Mucosa of descending colon (tissue), 3 donors: ENCODE measurements at regions not wholly inside any gene's neighbourhood (a gene's known extent, or its start where the extent isn't known, plus 50 kb on each side); places are given as distances from the start of the nearest gene placed in this dataset.

Experiments
- ATAC-seq: fragments of 200-7000 bp; cut with Tn5 transposase; one replicate; pipeline ENCODE4 v1.9.1; 2020; ENCODE audit warnings: mild to moderate bottlenecking, moderate library complexity
- DNase-seq, 3 donors: peaks; one replicate each; pipeline ENCODE4 v3.0.0-alpha.2; 2020
- H3K36me3 ChIP-seq: fragments of 200-600 bp; one replicate; pipeline ENCODE4 v1.8.0; 2021; ENCODE audit warnings: low read depth, mild to moderate bottlenecking
- H3K4me1 ChIP-seq: fragments of 200-600 bp; one replicate; pipeline ENCODE4 v1.8.0; 2021; ENCODE audit warnings: low read depth, mild to moderate bottlenecking
- H3K4me3 ChIP-seq: fragments of 200-600 bp; one replicate; pipeline ENCODE4 v1.8.0; 2021; ENCODE audit warnings: mild to moderate bottlenecking
- H3K9me3 ChIP-seq: fragments of 200-600 bp; one replicate; pipeline ENCODE4 v1.8.0; 2021; ENCODE audit warnings: mild to moderate bottlenecking
- CTCF ChIP-seq: fragments of 200-600 bp; IDR thresholded peaks from one replicate; pipeline ENCODE4 v1.8.0; 2022; ENCODE audit warnings: antibody characterized with exemption, mild to moderate bottlenecking
- intact Hi-C, 2 donors: fragments of 100-400 bp; cut with DNase I in 1 of 2; cut with micrococcal nuclease in 1 of 2; formaldehyde crosslinking; loops; one replicate each; pipeline versions ENCODE4 v1.11.0 to v1.11.1; 2022; cut with DNase I, micrococcal nuclease
- donor health status: DM: no; HTN: no; CAD: no; lungs with moderate emphysema.
- donor health status: DM: no; HTN: no; CAD: no.
- donor health status: DM: no; HTN: yes; CAD: no.

- Histone ChIP-seq H3K4me1 (no peaks in the 10 kb centered on the region), H3K36me3 (no peaks in the 10 kb centered on the region), H3K9me3 (no peaks in the 10 kb centered on the region), H3K4me3 (no peak overlapping the region)
- no peak for TF ChIP-seq CTCF
- DNase-seq (no peak), ATAC-seq (no peak)
- intact Hi-C loops = no loop called here
Observed at GRCh38 chr11:45052361-45052760, 94.1 kb upstream of the PRDM11 start.

GRCh38 chr11:45053736-45054446 lies 92.5 kb upstream of the PRDM11 start:
- Histone ChIP-seq H3K4me3 (no peak overlapping the region), H3K4me1 (no peaks in the 10 kb centered on the region), H3K9me3 (no peaks in the 10 kb centered on the region), H3K36me3 (no peaks in the 10 kb centered on the region)
- intact Hi-C loops = no loop called here
- no peak for TF ChIP-seq CTCF
- DNase-seq = no peak
- ATAC-seq = no peak

GRCh38 chr11:45054956-45055355 lies 91.5 kb upstream of the PRDM11 start:
- Histone ChIP-seq H3K4me1 (no peaks in the 10 kb centered on the region), H3K36me3 (no peaks in the 10 kb centered on the region), H3K9me3 (no peaks in the 10 kb centered on the region), H3K4me3 (no peak overlapping the region)
- intact Hi-C loops = no loop called here
- TF ChIP-seq CTCF = no peak
- DNase-seq (no peak), ATAC-seq (no peak)

- Histone ChIP-seq H3K36me3 (no peaks in the 10 kb centered on the region), H3K9me3 (no peaks in the 10 kb centered on the region), H3K4me3 (no peak overlapping the region), H3K4me1 (no peaks in the 10 kb centered on the region)
- no peak for TF ChIP-seq CTCF
- DNase-seq (no peak), ATAC-seq (no peak)
- intact Hi-C loops = no loop called here
Observed at GRCh38 chr11:45056529-45056928, 89.9 kb upstream of the PRDM11 start.

- ATAC-seq (no peak), DNase-seq (no peak)
- Histone ChIP-seq H3K9me3 (no peaks in the 10 kb centered on the region), H3K4me1 (no peaks in the 10 kb centered on the region), H3K36me3 (no peaks in the 10 kb centered on the region), H3K4me3 (no peak overlapping the region)
- intact Hi-C loops = no loop called here
- TF ChIP-seq CTCF = no peak
Observed at GRCh38 chr11:45057938-45058646, 88.3 kb upstream of the PRDM11 start.
